ENCODE measurements at regions not wholly inside any gene's neighbourhood (a gene's known extent, or its start where the extent isn't known, plus 50 kb on each side); places are given as distances from the start of the nearest gene placed in this dataset.
"Not testable (repeated sequence)": the region's sequence is repeated elsewhere in the genome, so short reads cannot be mapped to it uniquely, and the experiment has no call there.

DNA sequence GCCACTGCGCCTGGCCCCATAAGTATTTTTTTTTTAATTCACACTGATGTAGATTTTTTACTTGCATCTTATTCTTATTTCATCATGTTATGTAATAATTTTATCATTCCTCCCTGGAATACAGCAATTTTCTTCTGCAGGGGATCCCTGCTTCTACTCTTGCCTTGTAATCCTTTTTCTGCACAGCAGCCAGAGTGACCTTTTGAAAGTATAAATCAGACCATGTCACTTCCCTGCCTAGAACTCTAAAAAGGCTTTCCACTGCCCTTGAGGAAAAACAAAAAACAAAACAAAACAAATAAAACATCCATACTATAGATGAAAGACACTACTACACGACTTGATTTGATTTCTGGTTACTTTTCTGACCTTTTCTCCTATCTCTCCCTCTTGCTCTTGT, 1334.7 kb downstream of the REEP3 start:
- DNase-seq (ENCODE audit: low read depth): no peak

DNA sequence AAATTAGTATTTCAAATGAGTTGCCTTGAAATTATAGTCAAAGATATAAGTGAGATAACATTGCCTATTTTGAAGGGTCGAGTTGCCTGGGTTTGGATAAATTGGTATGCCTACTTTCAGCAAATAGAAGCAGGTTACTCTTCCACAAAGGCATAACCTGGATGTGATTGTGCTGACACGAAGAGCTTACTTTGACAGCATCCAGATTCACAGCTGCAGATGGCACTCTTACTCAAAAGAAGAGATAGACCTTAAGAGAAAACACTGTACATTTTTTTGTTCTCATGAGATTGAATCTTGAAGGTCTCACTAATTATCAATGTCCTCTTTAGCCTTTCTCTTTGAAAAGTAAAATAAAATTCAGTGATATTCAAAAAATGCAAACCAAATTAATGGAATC, 1338.7 kb downstream of the REEP3 start:
- no peak for DNase-seq (ENCODE audit: low read depth)

DNA sequence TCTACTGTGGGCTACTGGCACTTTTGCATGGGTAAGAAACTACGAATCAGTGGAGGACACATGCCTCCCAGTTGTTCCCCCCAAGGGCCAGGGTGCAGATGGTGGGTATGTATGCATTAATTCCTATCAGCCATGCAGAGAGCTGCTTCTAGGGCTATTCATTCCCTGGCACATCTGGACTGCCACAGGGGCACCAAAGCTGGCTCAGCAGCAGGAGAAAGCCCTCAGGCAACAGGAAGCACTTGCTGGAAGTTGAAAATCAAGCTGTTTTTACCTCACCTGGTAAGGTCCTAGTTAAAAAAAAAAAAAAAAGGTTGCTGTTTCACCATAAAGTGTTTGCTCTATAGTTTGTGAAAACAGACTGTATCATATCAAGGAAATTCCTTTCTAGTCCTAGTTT, 1342.6 kb downstream of the REEP3 start:
- DNase-seq (ENCODE audit: low read depth): no peak

DNA sequence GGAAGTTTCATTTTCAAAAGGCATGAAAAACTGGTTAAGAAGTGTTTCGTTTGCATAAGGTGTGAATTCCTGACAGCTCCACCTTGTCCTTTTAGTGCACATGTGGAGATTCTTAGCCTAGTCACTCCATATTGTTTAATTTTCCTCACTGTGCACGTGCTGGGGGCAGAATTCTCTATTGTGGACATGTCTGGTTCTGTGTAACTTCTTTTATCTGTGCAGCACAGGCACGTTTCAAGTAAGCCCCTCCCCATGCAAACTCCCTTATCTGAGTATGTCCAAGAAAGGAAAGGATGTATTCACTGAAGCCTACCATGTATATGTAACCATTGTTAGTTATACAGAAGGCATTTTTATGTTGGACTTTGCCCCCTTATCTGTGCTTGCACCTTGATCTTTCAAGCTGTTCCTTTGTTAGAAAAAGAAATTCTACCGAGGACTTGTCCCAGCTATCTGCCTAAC, 1346.3 kb downstream of the REEP3 start:
- DNase-seq (ENCODE audit: low read depth): no peak

DNA sequence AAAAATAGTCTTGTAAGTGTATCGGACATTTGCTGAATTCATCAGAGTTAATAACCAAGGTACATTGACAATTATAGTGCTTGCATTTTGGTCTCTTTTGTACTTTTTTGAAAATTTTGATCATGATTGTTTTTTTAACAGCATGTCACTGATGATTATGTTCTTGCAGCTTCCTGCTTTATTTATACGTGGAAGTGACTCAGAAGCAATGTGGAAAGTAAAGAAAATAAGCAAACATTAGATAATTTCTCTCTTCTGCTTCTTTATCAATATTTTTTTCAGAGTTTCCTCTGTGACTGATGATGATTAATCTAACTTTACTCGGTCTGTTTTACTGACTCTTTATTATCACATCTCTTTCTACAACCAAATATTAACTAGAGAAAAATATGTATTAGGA, 1351.9 kb downstream of the REEP3 start:
- DNase-seq (ENCODE audit: low read depth): no peak

DNA sequence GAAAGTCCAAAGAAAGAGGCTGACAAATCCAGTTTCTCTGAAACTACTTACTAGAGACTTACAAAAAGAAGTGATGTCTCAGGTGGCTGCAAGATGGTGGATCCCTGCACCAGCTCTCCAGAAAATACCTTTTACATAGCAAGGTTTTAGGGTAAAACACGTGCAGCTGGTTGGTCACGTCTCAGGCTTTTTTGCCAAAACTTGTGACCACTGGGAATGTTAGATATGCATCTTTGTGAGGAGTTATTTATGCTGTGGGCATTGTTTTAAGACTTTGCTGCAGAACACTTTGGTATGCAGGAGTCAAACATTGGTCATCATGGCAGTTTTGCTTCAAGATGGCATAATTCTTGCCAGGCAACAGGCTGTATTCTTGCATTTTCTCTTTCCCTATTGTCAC, 1352.8 kb downstream of the REEP3 start:
- no peak for DNase-seq (ENCODE audit: low read depth)

DNA sequence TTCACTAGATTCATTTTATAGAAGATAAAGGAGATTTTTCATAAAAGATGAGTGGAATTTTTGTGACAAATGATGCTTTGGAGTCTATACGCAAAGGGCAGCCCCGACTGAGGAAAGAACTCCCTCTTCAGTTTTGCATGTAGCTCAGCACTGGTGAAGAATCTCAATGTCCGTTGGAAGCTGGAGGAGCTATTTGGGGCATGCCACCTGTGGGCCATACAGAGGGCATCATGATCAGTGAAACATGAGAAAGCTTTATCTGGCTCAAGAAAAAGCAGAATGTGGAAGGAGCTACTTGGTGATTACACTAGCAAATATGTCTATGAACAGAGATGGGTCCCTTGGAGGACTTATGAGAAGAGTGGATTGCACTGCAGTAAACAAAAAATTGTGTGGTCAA, 1359.3 kb downstream of the REEP3 start:
- DNase-seq (ENCODE audit: low read depth): no peak

DNA sequence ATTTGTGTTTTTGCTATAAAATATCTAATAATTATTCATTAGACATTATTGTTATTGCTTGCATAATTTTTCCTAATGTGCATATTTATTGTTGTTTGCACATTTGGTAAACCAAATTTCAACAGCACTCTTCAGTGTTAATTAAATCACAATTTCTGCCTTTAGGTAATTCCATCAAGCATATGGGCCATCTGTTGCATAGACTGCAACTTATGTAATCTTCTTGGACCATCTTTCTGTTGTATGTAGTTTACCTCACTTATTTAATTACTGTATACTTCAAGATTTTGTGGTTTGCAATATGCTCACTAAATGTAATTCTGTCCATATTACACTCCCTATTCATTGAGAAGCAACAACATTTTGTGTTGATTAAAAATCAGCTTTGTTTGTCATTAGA, 1360.1 kb downstream of the REEP3 start:
- no peak for DNase-seq (ENCODE audit: low read depth)

DNA sequence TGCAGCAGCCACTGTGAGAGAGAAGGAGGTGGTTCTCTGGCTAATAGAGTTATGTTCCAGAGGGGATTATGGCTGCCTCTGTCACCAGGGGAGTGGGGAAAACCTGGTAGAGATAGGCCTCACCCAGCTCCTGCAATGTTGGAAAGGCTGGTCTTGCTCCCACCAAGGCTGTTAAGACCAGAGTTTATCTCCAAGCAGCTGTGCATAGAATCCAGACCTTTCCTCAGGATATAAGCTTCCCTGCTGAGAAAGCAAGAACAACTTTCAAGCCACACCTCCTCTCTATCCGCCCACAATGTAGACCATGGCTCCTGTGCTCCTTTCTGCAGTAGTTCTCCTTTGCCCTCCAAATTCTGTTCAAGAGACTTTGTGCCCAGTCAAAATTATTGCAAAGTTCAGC, 1375.4 kb downstream of the REEP3 start:
- no peak for DNase-seq (ENCODE audit: low read depth)

DNA sequence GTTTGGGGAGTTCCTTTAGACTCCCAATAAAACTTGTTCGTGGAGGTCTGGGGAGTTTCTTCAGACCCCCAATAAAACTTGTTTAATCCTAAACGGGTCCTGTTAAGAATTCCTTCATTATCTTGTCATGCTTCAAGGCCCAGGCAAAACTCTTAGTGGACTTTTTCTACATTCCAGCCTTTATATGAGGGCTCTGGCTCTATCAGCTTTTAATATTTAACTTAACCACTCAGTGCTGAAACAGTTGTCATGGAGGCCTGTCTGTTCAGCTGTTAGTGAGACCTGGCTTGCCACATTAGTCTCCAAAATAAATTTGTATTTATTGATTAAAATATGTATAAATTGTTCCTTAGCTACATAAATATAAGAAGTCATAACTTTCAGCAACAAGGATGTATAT, 1385.1 kb downstream of the REEP3 start:
- not testable (repeated sequence) for DNase-seq (ENCODE audit: low read depth)

DNA sequence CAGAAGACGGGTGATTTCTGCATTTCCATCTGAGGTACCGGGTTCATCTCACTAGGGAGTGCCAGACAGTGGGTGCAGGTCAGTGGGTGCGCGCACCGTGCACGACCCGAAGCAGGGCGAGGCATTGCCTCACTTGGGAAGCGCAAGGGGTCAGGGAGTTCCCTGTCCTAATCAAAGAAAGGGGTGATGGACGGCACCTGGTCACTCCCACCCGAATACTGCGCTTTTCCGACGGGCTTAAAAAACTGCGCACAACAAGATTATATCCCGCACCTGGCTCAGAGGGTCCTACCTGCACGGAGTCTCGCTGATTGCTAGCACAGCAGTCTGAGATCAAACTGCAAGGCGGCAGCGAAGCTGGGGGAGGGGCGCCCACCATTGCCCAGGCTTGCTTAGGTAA, 1403.1 kb downstream of the REEP3 start:
- not testable (repeated sequence) for DNase-seq (ENCODE audit: low read depth)

DNA sequence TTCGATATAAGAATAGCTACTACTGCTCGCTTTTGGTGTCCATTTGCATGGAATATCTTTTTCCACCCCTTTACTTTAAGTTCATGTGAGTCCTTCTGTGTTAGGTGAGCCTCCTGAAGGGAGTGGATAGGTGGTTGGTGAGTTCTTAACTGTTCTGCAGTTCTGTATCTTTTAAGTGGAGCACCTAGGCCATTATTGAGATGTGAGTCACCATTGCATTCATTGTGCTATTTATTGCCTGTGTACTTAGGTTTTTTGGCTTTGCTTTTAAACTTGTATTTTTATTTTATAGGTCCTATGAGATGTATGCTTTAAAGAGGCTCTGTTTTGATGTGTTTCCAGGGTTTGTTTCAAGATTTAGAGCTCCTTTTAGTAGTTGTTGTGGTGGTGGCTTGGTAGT, 1430.8 kb downstream of the REEP3 start:
- DNase-seq (ENCODE audit: low read depth): no peak

DNA sequence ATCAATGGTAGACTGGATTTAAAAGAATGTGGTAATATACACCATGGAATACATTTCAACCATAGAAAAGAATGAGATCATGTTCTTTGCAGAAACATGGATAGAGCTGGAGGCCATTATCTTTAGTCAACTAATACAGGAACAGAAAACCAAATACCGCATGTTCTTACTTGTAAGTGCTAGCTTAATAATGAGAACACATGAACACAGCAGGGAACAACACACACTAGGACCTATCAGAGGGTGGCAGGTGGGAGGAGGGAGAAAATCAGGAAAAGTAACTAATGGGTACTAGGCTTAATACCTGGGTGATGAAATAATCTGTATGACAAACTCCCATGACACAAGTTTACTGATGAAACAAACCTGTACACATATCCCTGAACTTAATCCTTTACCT, 1435.2 kb downstream of the REEP3 start:
- no peak for DNase-seq (ENCODE audit: low read depth)

DNA sequence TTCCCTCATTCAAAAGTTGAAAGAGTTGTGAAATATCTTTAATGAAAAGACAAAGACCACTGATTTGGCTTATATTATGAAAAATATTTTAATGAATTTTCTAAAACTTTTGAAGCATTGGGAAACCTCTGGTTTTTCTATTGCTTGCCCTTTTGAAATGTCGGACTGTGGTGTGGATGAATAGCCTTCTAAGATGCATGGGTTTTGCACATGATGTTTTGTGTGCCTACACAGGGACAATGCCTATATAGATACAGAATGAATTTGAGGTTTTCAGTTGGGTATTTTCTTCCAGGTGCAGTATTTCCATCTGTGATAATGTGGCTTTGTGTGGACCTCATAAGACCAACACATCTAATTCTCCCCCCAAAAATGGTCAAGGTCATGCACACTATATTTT, 1437.9 kb downstream of the REEP3 start:
- DNase-seq (ENCODE audit: low read depth): no peak

DNA sequence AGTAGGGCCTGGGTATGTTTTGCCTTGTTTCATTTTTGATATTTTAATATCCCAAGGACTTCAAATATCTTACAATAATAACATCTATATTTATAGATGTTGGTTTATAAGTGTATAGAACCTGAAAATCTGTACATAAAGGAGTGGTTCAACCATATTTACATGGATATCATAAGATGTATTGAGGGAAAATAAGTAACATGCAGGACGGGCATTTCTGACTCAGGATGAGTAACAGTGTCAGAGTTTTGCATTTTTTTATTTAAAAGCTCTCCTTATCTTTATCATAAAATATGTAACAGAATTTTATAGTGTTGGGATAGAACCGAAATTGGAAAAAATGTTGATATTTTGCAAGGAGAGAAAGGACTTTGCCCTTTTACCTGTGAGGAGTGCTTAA, 1438.7 kb downstream of the REEP3 start:
- DNase-seq (ENCODE audit: low read depth): no peak

DNA sequence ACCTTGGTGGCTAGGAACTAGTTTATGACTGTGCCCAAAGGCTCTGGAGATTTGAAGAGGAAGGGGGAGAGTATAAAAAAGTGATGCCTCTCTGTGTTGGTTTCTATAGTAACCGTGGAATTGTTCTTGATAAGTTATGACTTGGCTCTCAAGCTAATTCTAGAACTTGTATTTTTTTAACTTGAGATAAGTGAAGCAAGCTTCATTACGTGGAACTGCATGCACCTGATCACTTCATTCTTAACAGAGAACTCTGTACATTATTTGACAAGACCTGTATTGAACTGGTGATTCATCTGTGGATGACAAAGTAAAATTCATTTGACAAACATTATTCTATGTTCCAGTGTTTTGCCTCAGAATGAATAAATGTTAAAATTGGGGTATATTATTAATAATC, 1452.2 kb downstream of the REEP3 start:
- DNase-seq (ENCODE audit: low read depth): no peak

DNA sequence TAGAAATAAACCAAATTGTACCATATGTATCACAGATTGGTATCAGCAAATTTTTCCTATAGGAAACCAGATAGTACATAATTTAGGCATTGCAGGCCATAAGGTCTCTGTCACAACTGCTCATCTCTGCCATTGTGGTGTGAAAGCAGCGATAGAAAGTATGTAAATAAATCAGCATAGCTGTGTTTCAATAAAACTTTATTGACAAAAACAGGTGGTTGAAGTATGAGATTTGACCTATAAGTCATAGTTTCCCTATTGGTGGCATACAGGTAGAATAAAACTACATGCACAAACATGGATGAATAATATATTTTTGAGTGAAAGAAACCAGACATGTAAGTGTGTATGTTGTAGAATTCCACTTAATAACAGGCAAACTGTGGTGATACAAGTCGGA, 1454.9 kb downstream of the REEP3 start:
- DNase-seq (ENCODE audit: low read depth): no peak

DNA sequence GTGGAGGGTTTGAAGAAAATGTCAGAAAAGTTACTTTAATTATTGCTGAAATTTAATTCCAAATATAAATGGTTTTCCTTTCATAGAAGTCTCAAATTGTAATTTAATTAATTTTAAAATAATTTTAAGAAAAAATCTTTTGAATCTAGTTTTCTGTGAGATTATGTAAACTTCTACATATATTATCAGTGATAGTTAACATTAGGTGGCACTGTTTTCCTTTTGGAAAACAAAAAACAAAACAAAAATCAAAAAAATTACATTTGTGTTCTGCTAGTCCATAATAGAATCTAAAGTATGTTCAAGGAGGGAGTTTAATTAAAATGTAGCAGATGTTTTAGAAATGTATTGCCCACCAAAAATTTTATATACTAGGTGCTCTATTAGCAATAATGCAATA, 1456.7 kb downstream of the REEP3 start:
- no peak for DNase-seq (ENCODE audit: low read depth)

DNA sequence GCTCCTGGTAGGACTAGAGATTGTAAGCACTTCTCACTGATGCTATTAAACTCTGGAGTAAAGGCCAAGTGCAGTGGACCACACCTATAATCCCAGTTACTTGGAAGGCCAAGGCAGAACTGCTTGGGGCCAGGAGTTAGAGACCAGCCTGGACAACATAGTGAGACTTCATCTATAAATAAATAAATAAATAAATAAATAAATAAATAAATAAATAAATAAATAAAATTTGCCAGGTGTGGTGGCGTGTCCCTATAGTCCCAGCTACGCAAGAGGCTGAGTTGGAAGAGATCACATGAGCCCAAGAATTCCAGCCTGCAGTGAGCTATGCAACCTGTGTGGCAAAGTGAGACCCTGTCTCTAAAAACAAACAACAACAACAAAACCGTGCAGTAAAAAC, 1475.7 kb downstream of the REEP3 start:
- DNase-seq (ENCODE audit: low read depth): no peak

DNA sequence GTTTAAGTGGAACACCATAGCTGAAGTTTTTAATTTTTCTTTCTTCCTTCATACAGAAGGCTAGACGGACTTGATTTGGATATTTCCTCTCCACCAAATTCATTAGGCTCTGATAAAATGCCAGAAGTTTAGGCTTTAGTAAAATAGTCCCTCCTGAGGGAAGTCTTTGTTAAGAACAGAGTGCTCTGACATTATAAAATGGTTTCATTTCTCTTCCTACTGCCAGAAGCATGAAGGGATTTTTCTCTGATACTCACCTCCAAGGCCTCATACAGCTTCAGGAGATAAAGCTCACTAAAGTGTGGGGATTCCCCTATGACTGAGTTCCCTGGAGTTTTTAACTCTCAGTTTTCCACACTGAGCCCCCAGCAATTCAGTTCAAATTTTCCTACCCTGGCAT, 1489.6 kb downstream of the REEP3 start:
- DNase-seq (ENCODE audit: low read depth): no peak

DNA sequence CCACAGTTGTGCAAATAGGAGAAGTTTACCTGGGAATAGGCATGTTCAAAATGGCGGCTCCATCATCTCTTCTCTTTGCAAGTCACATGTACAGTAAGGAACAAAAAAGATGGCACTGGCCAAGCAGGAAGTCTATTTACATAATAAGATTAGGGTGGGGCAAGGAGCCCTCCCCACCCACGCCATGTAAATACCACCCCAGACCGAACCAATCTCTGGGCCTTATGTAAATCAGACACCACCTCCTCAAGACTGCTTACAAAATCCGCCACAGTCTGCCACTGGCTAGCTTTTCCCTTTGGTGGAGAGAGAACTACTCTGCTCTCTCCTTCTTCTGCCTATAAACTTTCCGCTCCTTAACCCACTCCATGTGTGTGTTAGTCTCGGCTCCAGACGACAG, 1496.3 kb downstream of the REEP3 start:
- no peak for DNase-seq (ENCODE audit: low read depth)

DNA sequence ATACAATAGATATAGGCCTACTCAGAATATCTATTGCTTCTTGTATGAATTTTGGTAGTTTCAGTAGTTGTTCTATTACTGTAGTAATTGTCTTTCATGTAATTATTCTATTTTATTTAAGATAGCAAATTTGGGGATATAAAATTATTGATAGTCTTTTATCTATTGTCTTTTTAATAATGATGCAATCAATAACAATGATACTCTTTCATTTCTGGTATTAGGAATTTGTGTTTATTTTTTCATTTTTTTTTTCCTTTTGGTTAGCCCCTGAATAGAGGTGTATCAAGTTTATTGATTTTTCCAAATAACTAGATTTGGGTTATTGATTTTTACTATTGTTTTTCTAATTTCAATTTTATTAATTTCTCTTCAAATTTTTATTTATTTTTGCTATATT, 1503.7 kb downstream of the REEP3 start:
- DNase-seq (ENCODE audit: low read depth): no peak

DNA sequence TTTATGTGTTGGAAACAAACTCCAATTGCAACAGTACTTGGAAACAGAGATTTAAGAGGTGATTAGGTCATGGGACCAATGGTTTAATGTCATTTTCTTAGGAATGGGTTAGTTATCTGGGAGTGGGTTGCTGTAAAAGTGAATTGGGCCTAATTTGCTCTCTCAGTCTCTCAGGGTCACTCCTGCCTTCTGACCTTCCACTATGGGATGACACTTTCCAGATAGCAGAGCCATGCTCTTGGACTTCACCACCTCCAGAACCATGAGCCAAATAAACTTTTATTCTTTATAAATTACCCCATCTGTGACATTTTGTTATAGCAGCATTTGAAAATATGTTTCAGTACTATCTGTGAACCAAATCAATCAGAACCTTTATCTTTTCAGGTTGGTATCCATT, 1509.1 kb downstream of the REEP3 start:
- no peak for DNase-seq (ENCODE audit: low read depth)

DNA sequence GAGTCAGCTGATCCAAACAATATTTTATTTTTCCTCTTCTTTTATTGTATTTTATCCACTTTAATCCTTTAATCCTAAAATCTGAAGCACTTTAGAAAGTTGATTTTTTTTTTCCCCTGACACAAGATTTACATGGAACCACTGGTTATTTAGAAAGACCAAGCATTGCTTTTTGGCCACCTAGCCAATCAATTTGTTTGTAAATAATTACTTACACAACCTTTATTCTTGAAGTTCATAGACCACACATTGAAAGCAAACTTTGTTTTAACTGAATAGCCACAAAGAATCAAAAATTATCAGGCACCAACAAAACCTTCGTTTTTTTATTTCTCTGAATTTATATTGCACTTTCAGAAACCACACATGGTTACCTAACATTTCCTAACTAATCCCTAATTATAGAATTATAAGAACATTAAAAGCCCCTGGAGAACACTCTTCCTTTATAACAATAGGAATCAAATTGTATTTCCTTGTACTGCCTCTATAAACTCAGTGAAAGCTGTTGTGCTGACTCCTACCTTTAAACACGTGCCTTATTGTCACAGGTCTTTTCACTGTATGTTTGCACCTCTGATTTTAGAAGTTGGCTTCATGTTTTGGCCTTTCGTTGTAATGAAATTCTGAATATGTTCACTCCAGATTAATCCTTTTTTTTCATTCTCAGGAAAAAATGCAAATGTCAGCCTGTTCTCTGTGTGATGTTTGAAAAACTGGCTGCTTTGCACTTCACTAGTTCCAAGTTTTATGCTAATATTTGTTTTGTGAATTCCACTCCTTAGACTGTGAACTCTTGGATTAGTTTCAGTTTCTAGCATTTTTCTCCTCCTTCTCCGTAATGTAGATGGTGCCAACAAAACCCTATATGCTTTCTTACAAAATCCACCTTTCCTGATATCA, 1511.9 kb downstream of the REEP3 start:
- no peak for DNase-seq (ENCODE audit: low read depth)
